Esophagus squamous epithelium (tissue), 4 donors: ENCODE measurements at regions not wholly inside any gene's neighbourhood (a gene's known extent, or its start where the extent isn't known, plus 50 kb on each side); places are given as distances from the start of the nearest gene placed in this dataset.
"Not testable (repeated sequence)": the region's sequence is repeated elsewhere in the genome, so short reads cannot be mapped to it uniquely, and the experiment has no call there.

ENCODE experiments used
- POLR2A ChIP-seq, 4 donors: fragments of 450-650 bp; IDR thresholded peaks; one replicate each; pipeline ENCODE4 v1.6.1; 2017; ENCODE audit warnings: antibody characterized with exemption in 4 of 4, mild to moderate bottlenecking in 4 of 4, moderate library complexity in 3 of 4
- TF ChIP-seq, protein P1 (sequence below), 6 experiments: fragments of 450-650 bp in 4 of 6; fragments of 200-600 bp in 2 of 6; sonication (generic) in 2 of 6; IDR thresholded peaks; one replicate each; pipeline ENCODE4 v1.5.1; 2016 to 2019; ENCODE audit warnings: antibody characterized with exemption in 6 of 6, mild to moderate bottlenecking in 4 of 6, moderate library complexity in 4 of 6

GRCh38 chr6:86478316-86478715, 459.0 kb upstream of the HTR1E start:
- not testable (repeated sequence) for TF ChIP-seq POLR2A (IDR thresholded peaks at IDR 0.05)
- TF ChIP-seq, protein P1, sequence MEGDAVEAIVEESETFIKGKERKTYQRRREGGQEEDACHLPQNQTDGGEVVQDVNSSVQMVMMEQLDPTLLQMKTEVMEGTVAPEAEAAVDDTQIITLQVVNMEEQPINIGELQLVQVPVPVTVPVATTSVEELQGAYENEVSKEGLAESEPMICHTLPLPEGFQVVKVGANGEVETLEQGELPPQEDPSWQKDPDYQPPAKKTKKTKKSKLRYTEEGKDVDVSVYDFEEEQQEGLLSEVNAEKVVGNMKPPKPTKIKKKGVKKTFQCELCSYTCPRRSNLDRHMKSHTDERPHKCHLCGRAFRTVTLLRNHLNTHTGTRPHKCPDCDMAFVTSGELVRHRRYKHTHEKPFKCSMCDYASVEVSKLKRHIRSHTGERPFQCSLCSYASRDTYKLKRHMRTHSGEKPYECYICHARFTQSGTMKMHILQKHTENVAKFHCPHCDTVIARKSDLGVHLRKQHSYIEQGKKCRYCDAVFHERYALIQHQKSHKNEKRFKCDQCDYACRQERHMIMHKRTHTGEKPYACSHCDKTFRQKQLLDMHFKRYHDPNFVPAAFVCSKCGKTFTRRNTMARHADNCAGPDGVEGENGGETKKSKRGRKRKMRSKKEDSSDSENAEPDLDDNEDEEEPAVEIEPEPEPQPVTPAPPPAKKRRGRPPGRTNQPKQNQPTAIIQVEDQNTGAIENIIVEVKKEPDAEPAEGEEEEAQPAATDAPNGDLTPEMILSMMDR (IDR thresholded peaks at IDR 0.05): not testable (repeated sequence)
